Liver (tissue), 8 donors: ENCODE measurements at regions not wholly inside any gene's neighbourhood (a gene's known extent, or its start where the extent isn't known, plus 50 kb on each side); places are given as distances from the start of the nearest gene placed in this dataset.

Experiments
- DNase-seq: peaks from one replicate; pipeline ENCODE4 v3.0.0-alpha.2; 2017; ENCODE audit warnings: low spot score
- H3K27ac ChIP-seq, 2 donors: one replicate each; pipeline ENCODE4 v1.7.0; 2013; ENCODE audit warnings: inconsistent platforms in 2 of 2, low read length in 2 of 2, control low read depth in 1 of 2, low read depth in 1 of 2, mild to moderate bottlenecking in 1 of 2
- H3K27me3 ChIP-seq, 4 donors: one replicate each; pipeline versions ENCODE4 v1.6.1 to v1.7.0; 2013; ENCODE audit warnings: low read length in 3 of 4, inconsistent platforms in 1 of 4, mild to moderate bottlenecking in 1 of 4, moderate library complexity in 1 of 4; ENCODE audit not compliant: control insufficient read depth in 4 of 4, insufficient read depth in 4 of 4
- H3K36me3 ChIP-seq, 4 donors: one replicate each; pipeline versions ENCODE4 v1.6.1 to v1.7.0; 2013; ENCODE audit warnings: low read length in 3 of 4, mild to moderate bottlenecking in 3 of 4, low read depth in 1 of 4, moderate library complexity in 1 of 4; ENCODE audit not compliant: control insufficient read depth in 4 of 4, insufficient read depth in 3 of 4
- H3K4me1 ChIP-seq, 4 donors: one replicate each; pipeline versions ENCODE4 v1.6.1 to v1.7.0; 2013; ENCODE audit warnings: low read length in 3 of 4, mild to moderate bottlenecking in 3 of 4, moderate library complexity in 1 of 4; ENCODE audit not compliant: control insufficient read depth in 4 of 4, insufficient read depth in 4 of 4
- H3K4me3 ChIP-seq, 3 donors: one replicate each; pipeline versions ENCODE4 v1.6.1 to v1.7.0; 2013; ENCODE audit warnings: low read length in 3 of 3, control low read depth in 1 of 3, low read depth in 1 of 3, mild to moderate bottlenecking in 1 of 3
- H3K9ac ChIP-seq, 2 donors: one replicate each; pipeline ENCODE4 v1.7.0; 2013; ENCODE audit warnings: low read length in 2 of 2, mild to moderate bottlenecking in 2 of 2, moderate library complexity in 2 of 2, control low read depth in 1 of 2, low read depth in 1 of 2
- H3K9me3 ChIP-seq, 4 donors: one replicate each; pipeline versions ENCODE4 v1.6.1 to v1.7.0; 2013; ENCODE audit warnings: low read length in 3 of 4; ENCODE audit not compliant: control insufficient read depth in 4 of 4
- ATF3 ChIP-seq: IDR thresholded peaks from 2 replicates; pipeline ENCODE4 v1.6.1; 2016; ENCODE audit warnings: antibody characterized with exemption
- CTCF ChIP-seq: fragments of 150-350 bp; IDR thresholded peaks from 2 replicates; pipeline ENCODE4 v1.5.1; 2017; ENCODE audit warnings: improper control_type of control experiment, low read depth, low read length; ENCODE audit not compliant: missing input control
- EGR1 ChIP-seq, 2 donors: IDR thresholded peaks; 2 replicates each; pipeline ENCODE4 v1.6.1; 2016 to 2018; ENCODE audit warnings: antibody characterized with exemption in 2 of 2, low read depth in 2 of 2
- FOXA1 ChIP-seq: IDR thresholded peaks from 2 replicates; pipeline ENCODE4 v1.6.1; 2016; ENCODE audit warnings: antibody characterized with exemption
- FOXA2 ChIP-seq: IDR thresholded peaks from 2 replicates; pipeline ENCODE4 v1.6.1; 2016; ENCODE audit warnings: antibody characterized with exemption
- GABPA ChIP-seq, 2 donors: IDR thresholded peaks in 1 of 2; conservative IDR thresholded peaks in 1 of 2; 2 replicates each; pipeline ENCODE4 v1.6.1; 2016; ENCODE audit warnings: antibody characterized with exemption in 2 of 2, mild to moderate bottlenecking in 1 of 2, moderate library complexity in 1 of 2
- HNF4A ChIP-seq, 2 donors: conservative IDR thresholded peaks; 2 replicates each; pipeline ENCODE4 v1.6.1; 2016; ENCODE audit warnings: antibody characterized with exemption in 2 of 2, mild to moderate bottlenecking in 2 of 2
- HNF4G ChIP-seq: IDR thresholded peaks from 2 replicates; pipeline ENCODE4 v1.6.1; 2016; ENCODE audit warnings: antibody characterized with exemption
- JUND ChIP-seq, 2 donors: IDR thresholded peaks; 2 replicates each; pipeline ENCODE4 v1.6.1; 2016; ENCODE audit warnings: antibody characterized with exemption in 2 of 2
- MAX ChIP-seq: IDR thresholded peaks from 2 replicates; pipeline ENCODE4 v1.6.1; 2016; ENCODE audit warnings: antibody characterized with exemption
- NR2F2 ChIP-seq: IDR thresholded peaks from 2 replicates; pipeline ENCODE4 v1.6.1; 2016; ENCODE audit warnings: antibody characterized with exemption
- RAD21 ChIP-seq, 2 donors: IDR thresholded peaks; 2 replicates each; pipeline ENCODE4 v1.6.1; 2016; ENCODE audit warnings: antibody characterized with exemption in 2 of 2, mild to moderate bottlenecking in 2 of 2
- REST ChIP-seq: IDR thresholded peaks from 2 replicates; pipeline ENCODE4 v1.6.1; 2016; ENCODE audit warnings: antibody characterized with exemption, mild to moderate bottlenecking
- RXRA ChIP-seq, 2 donors: IDR thresholded peaks; 2 replicates each; pipeline ENCODE4 v1.6.1; 2017 to 2018; ENCODE audit warnings: antibody characterized with exemption in 2 of 2, mild to moderate bottlenecking in 1 of 2
- SP1 ChIP-seq: IDR thresholded peaks from 2 replicates; pipeline ENCODE4 v1.6.1; 2018; ENCODE audit warnings: antibody characterized with exemption, mild to moderate bottlenecking
- TAF1 ChIP-seq: conservative IDR thresholded peaks from 2 replicates; pipeline ENCODE4 v1.6.1; 2016; ENCODE audit warnings: antibody characterized with exemption, mild to moderate bottlenecking
- YY1 ChIP-seq: IDR thresholded peaks from 2 replicates; pipeline ENCODE4 v1.6.1; 2016; ENCODE audit warnings: antibody characterized with exemption, mild to moderate bottlenecking
- ZBTB33 ChIP-seq: IDR thresholded peaks from 2 replicates; pipeline ENCODE4 v1.6.1; 2016; ENCODE audit warnings: antibody characterized with exemption
- WGBS: extraction: QIAGEN DNeasy Blood & Tissue Kit; methylation state at CpG from one replicate; pipeline ENCODE4 v1.1.7; 2013; 5-methylcytosine and 5-hydroxymethylcytosine counted together
- donor health status: healthy.
- donor health status: healthy.
- donor health status: healthy.
- donor health status: healthy.
- donor health status: healthy.

- DNase-seq, result no peak
- TF ChIP-seq ZBTB33, result no peak
- no peak for TF ChIP-seq REST
- no peak for TF ChIP-seq RXRA (IDR thresholded peaks at IDR 0.05)
- TF ChIP-seq FOXA2, result no peak
- TF ChIP-seq ATF3, result no peak
- TF ChIP-seq JUND (IDR thresholded peaks at IDR 0.05), result no peak
- no peak for TF ChIP-seq SP1
- TF ChIP-seq HNF4A (conservative IDR thresholded peaks at IDR 0.05), result no peak
- no peak for TF ChIP-seq CTCF
- no peak for TF ChIP-seq FOXA1
- no peak for TF ChIP-seq MAX
- TF ChIP-seq HNF4G, result no peak
- no peak for TF ChIP-seq NR2F2
- no peak for TF ChIP-seq RAD21 (IDR thresholded peaks at IDR 0.05)
- TF ChIP-seq TAF1, result no peak
- no peak for TF ChIP-seq EGR1 (IDR thresholded peaks at IDR 0.05; ENCODE audit: low read depth in 2 of 2)
- TF ChIP-seq YY1, result no peak
- TF ChIP-seq GABPA (IDR thresholded peaks at IDR 0.05 in 1 of 2, conservative IDR thresholded peaks at IDR 0.05 in 1 of 2), result no peak
- H3K27me3 ChIP-seq, result no peaks in the 10 kb centered on the region
- H3K4me3 ChIP-seq, result no peak overlapping the region
- peaks cover 6 to 30% (median 16%) of the 10 kb centered on the region in 4 donors for H3K4me1 ChIP-seq
- 88% methylated on average over 22 of the region's 22 CpGs for WGBS
- no peaks in the 10 kb centered on the region for H3K36me3 ChIP-seq
- H3K9me3 ChIP-seq, result no peaks in the 10 kb centered on the region
- H3K27ac ChIP-seq, result no peak overlapping the region
- H3K9ac ChIP-seq, result no peak overlapping the region
Measured at GRCh38 chr16:85366031-85366763, 246.9 kb upstream of the GSE1 start.
